GM23338 (cell line): ENCODE measurements at regions not wholly inside any gene's neighbourhood (a gene's known extent, or its start where the extent isn't known, plus 50 kb on each side); places are given as distances from the start of the nearest gene placed in this dataset.

ENCODE experiments used
- ATAC-seq: fragments of 200-7000 bp; cut with Tn5 transposase; 3 replicates; pipeline ENCODE4 v1.9.1; 2020
- DNase-seq: peaks from one replicate; pipeline ENCODE4 v3.0.0-alpha.2; 2015; ENCODE audit warnings: low spot score
- H2AFZ ChIP-seq: fragments of 200-600 bp; sonication (generic); 2 replicates; pipeline ENCODE4 v1.8.0; 2016; ENCODE audit warnings: antibody characterized with exemption, mild to moderate bottlenecking, moderate library complexity
- H3F3A ChIP-seq: fragments of 200-600 bp; sonication (generic); replicated peaks from 2 replicates; pipeline ENCODE4 v1.8.0; 2017; ENCODE audit warnings: antibody characterized with exemption, mixed run types, low read depth
- H3K27ac ChIP-seq: fragments of 200-600 bp; sonication (generic); 2 replicates; pipeline ENCODE4 v1.6.1; 2016; ENCODE audit warnings: low read depth
- H3K27me3 ChIP-seq: fragments of 200-600 bp; sonication (generic); 2 replicates; pipeline ENCODE4 v1.8.0; 2016; ENCODE audit warnings: mild to moderate bottlenecking, mixed run types, moderate library complexity; ENCODE audit not compliant: insufficient read depth
- H3K36me3 ChIP-seq: fragments of 200-600 bp; sonication (generic); 2 replicates; pipeline ENCODE4 v1.8.0; 2016; ENCODE audit warnings: mild to moderate bottlenecking; ENCODE audit not compliant: insufficient read depth
- H3K4me1 ChIP-seq: fragments of 200-600 bp; sonication (generic); 2 replicates; pipeline ENCODE4 v1.8.0; 2016; ENCODE audit warnings: mild to moderate bottlenecking, moderate library complexity; ENCODE audit not compliant: insufficient read depth
- H3K4me2 ChIP-seq: fragments of 200-600 bp; sonication (generic); 2 replicates; pipeline ENCODE4 v1.7.1; 2017; ENCODE audit warnings: mixed run types
- H3K4me3 ChIP-seq: fragments of 200-600 bp; sonication (generic); 2 replicates; pipeline ENCODE4 v1.6.1; 2016; ENCODE audit warnings: mixed run types
- H3K79me2 ChIP-seq: fragments of 200-600 bp; sonication (generic); replicated peaks from 2 replicates; pipeline ENCODE4 v1.8.0; 2017; ENCODE audit warnings: mild to moderate bottlenecking; ENCODE audit not compliant: insufficient read depth
- H3K9me2 ChIP-seq: fragments of 200-600 bp; sonication (generic); 2 replicates; pipeline ENCODE4 v1.8.0; 2017; ENCODE audit not compliant: insufficient read depth
- H4K20me1 ChIP-seq: fragments of 200-600 bp; sonication (generic); replicated peaks from 2 replicates; pipeline ENCODE4 v1.8.0; 2017; ENCODE audit warnings: mild to moderate bottlenecking; ENCODE audit not compliant: insufficient read depth
- H3K27ac Mint-ChIP-seq: 2 replicates; pipeline ENCODE4 v1.8.0; 2020; ENCODE audit warnings: inconsistent platforms, mild to moderate bottlenecking, moderate library complexity, mixed read lengths
- H3K27me3 Mint-ChIP-seq: 3 replicates; pipeline ENCODE4 v1.8.0; 2022; ENCODE audit warnings: low read depth, mild to moderate bottlenecking, moderate library complexity, mixed read lengths, inconsistent platforms; ENCODE audit not compliant: insufficient read depth, poor library complexity
- H3K36me3 Mint-ChIP-seq: 3 replicates; pipeline ENCODE4 v1.8.0; 2021; ENCODE audit warnings: low read depth, mild to moderate bottlenecking, inconsistent platforms, moderate library complexity, mixed read lengths
- H3K4me1 Mint-ChIP-seq: 3 replicates; pipeline ENCODE4 v1.8.0; 2020; ENCODE audit warnings: mild to moderate bottlenecking, inconsistent platforms, mixed read lengths
- H3K4me3 Mint-ChIP-seq: 3 replicates; pipeline ENCODE4 v1.8.0; 2021; ENCODE audit warnings: moderate library complexity, mild to moderate bottlenecking, inconsistent platforms, mixed read lengths
- H3K9me3 Mint-ChIP-seq: 3 replicates; pipeline ENCODE4 v1.8.0; 2020; ENCODE audit warnings: moderate library complexity, mild to moderate bottlenecking, inconsistent platforms, mixed read lengths
- ETS1 ChIP-seq: IDR thresholded peaks from 2 replicates; pipeline ENCODE4 v1.6.1; 2016; ENCODE audit warnings: antibody characterized with exemption
- EZH2 ChIP-seq: fragments of 200-600 bp; sonication (generic); IDR thresholded peaks from one replicate; pipeline ENCODE4 v1.8.0; 2017; ENCODE audit warnings: antibody characterized with exemption, mild to moderate bottlenecking, low read depth; ENCODE audit not compliant: unreplicated experiment
- EZH2phosphoT487 ChIP-seq: fragments of 200-600 bp; sonication (generic); IDR thresholded peaks from one replicate; pipeline ENCODE4 v1.8.1; 2018; ENCODE audit warnings: antibody characterized with exemption; ENCODE audit not compliant: unreplicated experiment
- JUNB ChIP-seq: IDR thresholded peaks from one replicate; pipeline ENCODE4 v1.6.1; 2016; ENCODE audit warnings: antibody characterized with exemption; ENCODE audit not compliant: unreplicated experiment
- NANOG ChIP-seq: IDR thresholded peaks from 2 replicates; pipeline ENCODE4 v1.6.1; 2016; ENCODE audit warnings: antibody characterized with exemption, borderline replicate concordance
- POLR2AphosphoS5 ChIP-seq: IDR thresholded peaks from 2 replicates; pipeline ENCODE4 v1.6.1; 2016; ENCODE audit warnings: antibody characterized with exemption, low read depth
- REST ChIP-seq: IDR thresholded peaks from one replicate; pipeline ENCODE4 v1.6.1; 2018; ENCODE audit warnings: antibody characterized with exemption; ENCODE audit not compliant: unreplicated experiment
- STAT1 ChIP-seq: IDR thresholded peaks from one replicate; pipeline ENCODE4 v1.6.1; 2016; ENCODE audit warnings: antibody characterized with exemption; ENCODE audit not compliant: unreplicated experiment
- ZNF331 ChIP-seq: fragments of 250-450 bp; sonication (Bioruptor Pico); IDR thresholded peaks from 2 replicates; pipeline ENCODE4 v1.5.0; 2020; ENCODE audit warnings: low read depth, mild to moderate bottlenecking, moderate library complexity
- TF ChIP-seq, protein P1 (sequence below), 2 experiments: fragments of 200-600 bp in 1 of 2; sonication (generic) in 1 of 2; conservative IDR thresholded peaks; 2 replicates each; pipeline versions ENCODE4 v1.5.1 to v1.6.1; 2016 to 2017; ENCODE audit warnings: antibody characterized with exemption in 2 of 2, low read depth in 2 of 2, mild to moderate bottlenecking in 2 of 2, moderate library complexity in 1 of 2

DNA sequence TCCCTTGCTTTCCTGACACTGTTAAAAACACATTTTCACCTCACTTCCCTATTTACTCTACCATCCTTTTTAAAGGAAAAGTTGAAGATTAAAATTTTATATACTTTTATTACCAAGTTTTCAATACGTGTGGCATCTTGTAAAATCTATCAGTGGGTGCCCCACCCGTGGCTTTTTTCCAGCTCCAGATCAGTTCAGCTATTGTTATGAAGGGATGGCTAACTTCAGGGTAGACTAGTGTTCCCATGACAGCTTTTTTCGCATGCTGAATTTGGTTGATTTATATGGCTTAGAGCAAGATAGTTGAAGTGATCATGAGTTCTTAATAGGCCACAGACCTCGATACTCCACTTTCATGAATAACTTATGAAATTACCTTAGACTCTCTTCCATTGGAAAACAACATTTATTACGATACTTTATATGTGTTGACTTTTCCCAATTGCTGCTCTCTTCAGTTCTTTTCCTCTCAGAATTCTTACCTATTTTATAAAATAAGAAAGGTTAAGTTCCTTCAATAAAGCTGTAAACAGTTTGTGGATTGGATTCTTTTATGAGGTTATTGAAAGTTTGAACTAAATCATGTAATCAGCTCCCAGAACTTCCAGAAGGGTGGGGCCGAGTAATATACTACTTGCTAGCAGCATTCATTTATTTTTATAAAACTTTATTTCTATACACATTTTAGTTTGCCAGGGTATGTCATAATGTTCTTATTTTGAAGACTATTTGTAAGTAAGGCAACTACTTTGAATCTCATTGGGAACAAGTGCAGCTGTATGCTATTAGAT lies 680.9 kb downstream of the SATB2 start (continued):
- TF ChIP-seq JUNB (no peak), ZNF331 (no peak), POLR2AphosphoS5 (no peak), NANOG (no peak), ETS1 (no peak), REST (no peak), EZH2phosphoT487 (no peak), EZH2 (no peak), STAT1 (no peak)
- TF ChIP-seq, protein P1, sequence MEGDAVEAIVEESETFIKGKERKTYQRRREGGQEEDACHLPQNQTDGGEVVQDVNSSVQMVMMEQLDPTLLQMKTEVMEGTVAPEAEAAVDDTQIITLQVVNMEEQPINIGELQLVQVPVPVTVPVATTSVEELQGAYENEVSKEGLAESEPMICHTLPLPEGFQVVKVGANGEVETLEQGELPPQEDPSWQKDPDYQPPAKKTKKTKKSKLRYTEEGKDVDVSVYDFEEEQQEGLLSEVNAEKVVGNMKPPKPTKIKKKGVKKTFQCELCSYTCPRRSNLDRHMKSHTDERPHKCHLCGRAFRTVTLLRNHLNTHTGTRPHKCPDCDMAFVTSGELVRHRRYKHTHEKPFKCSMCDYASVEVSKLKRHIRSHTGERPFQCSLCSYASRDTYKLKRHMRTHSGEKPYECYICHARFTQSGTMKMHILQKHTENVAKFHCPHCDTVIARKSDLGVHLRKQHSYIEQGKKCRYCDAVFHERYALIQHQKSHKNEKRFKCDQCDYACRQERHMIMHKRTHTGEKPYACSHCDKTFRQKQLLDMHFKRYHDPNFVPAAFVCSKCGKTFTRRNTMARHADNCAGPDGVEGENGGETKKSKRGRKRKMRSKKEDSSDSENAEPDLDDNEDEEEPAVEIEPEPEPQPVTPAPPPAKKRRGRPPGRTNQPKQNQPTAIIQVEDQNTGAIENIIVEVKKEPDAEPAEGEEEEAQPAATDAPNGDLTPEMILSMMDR (conservative IDR thresholded peaks at IDR 0.05; ENCODE audit: low read depth in 2 of 2): no peak

DNA sequence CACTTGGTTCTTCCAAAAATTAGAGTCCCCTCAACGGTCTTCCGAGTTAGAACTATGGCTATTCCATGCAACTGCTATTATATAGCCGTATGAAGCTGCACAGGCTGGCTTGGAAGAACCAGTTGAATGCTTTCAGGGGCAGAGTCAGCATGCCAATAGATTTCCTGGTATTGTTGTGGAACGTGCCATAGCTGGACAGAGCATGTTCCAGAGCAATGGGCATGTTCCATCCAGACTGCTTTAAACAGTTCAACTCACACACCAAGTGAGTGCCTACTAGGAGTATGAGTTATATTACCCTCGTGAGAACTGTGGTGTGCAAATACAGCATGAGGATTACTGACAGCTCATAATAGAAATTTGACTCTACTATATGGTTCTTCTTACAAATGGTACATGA lies 682.0 kb downstream of the SATB2 start:
- no peak for TF ChIP-seq NANOG
- no peak for TF ChIP-seq JUNB
- TF ChIP-seq EZH2phosphoT487: no peak
- Histone ChIP-seq H3F3A (no peaks in the 10 kb centered on the region), H3K4me3 (no peak overlapping the region), H4K20me1 (no peaks in the 10 kb centered on the region), H3K27me3 (no peaks in the 10 kb centered on the region), H3K27ac (no peak overlapping the region), H3K36me3 (no peaks in the 10 kb centered on the region), H3K9me2 (no peaks in the 10 kb centered on the region), H3K4me2 (no peak overlapping the region), H3K4me1 (no peaks in the 10 kb centered on the region), H3K79me2 (no peaks in the 10 kb centered on the region), H2AFZ (no peak overlapping the region)
- Mint-ChIP-seq H3K4me1 (peaks cover 11% of the 10 kb centered on the region), H3K27ac (no peak overlapping the region), H3K27me3 (peaks cover 4% of the 10 kb centered on the region), H3K4me3 (no peak overlapping the region), H3K36me3 (no peaks in the 10 kb centered on the region), H3K9me3 (no peaks in the 10 kb centered on the region)
- DNase-seq (no peak), ATAC-seq (no peak)
